Neural cell (in vitro differentiated cells): ENCODE measurements at regions not wholly inside any gene's neighbourhood (a gene's known extent, or its start where the extent isn't known, plus 50 kb on each side); places are given as distances from the start of the nearest gene placed in this dataset.
"Not testable (repeated sequence)": the region's sequence is repeated elsewhere in the genome, so short reads cannot be mapped to it uniquely, and the experiment has no call there.

Experiments
- H2AFZ ChIP-seq: fragments of 200-600, 300-800 bp; sonication (generic), shearing (Covaris generic); 2 replicates; pipeline ENCODE4 v1.6.0; 2014; ENCODE audit warnings: low read depth, mild to moderate bottlenecking, antibody characterized with exemption, low read length, moderate library complexity
- H3F3A ChIP-seq: fragments of 200-600 bp; shearing (Covaris generic); 2 replicates; pipeline ENCODE4 v1.6.1; 2016; ENCODE audit warnings: mild to moderate bottlenecking, moderate library complexity, mixed read lengths, antibody characterized with exemption, low read length; ENCODE audit not compliant: insufficient read depth, poor library complexity, severe bottlenecking
- H3K27ac ChIP-seq: fragments of 200-600, 300-800 bp; sonication (generic), shearing (Covaris generic); 2 replicates; pipeline ENCODE4 v1.5.1; 2014; ENCODE audit warnings: mild to moderate bottlenecking, low read length, moderate library complexity
- H3K27me3 ChIP-seq: fragments of 300-800, 200-600 bp; sonication (generic), shearing (Covaris generic); 2 replicates; pipeline ENCODE4 v1.6.0; 2014; ENCODE audit warnings: mild to moderate bottlenecking, low read depth, low read length, moderate library complexity; ENCODE audit not compliant: insufficient read depth
- H3K36me3 ChIP-seq: fragments of 300-800, 200-600 bp; sonication (generic), shearing (Covaris generic); 2 replicates; pipeline ENCODE4 v1.5.1; 2014; ENCODE audit warnings: mild to moderate bottlenecking, antibody characterized with exemption, low read length, moderate library complexity; ENCODE audit not compliant: insufficient read depth
- H3K4me2 ChIP-seq: fragments of 300-800, 200-600 bp; sonication (generic), shearing (Covaris generic); 2 replicates; pipeline ENCODE4 v1.6.0; 2014; ENCODE audit warnings: mild to moderate bottlenecking, low read length
- H3K4me3 ChIP-seq: fragments of 300-800, 200-600 bp; sonication (generic), shearing (Covaris generic); 2 replicates; pipeline ENCODE4 v1.5.1; 2014; ENCODE audit warnings: mild to moderate bottlenecking, low read length, moderate library complexity
- H3K79me2 ChIP-seq: fragments of 200-600 bp; shearing (Covaris generic); replicated peaks from 2 replicates; pipeline ENCODE4 v1.6.0; 2014; ENCODE audit warnings: mild to moderate bottlenecking, low read length, moderate library complexity; ENCODE audit not compliant: insufficient read depth
- H3K9ac ChIP-seq: fragments of 300-800, 200-600 bp; sonication (generic), shearing (Covaris generic); 2 replicates; pipeline ENCODE4 v1.6.1; 2016; ENCODE audit warnings: mild to moderate bottlenecking, low read length, mixed read lengths
- H3K9me2 ChIP-seq: fragments of 200-600 bp; shearing (Covaris generic); 2 replicates; pipeline ENCODE4 v1.6.1; 2016; ENCODE audit warnings: mild to moderate bottlenecking, low read length, mixed read lengths; ENCODE audit not compliant: insufficient read depth
- H3K9me3 ChIP-seq: fragments of 200-600, 300-800 bp; sonication (generic), shearing (Covaris generic); 2 replicates; pipeline ENCODE4 v1.6.1; 2016; ENCODE audit warnings: mild to moderate bottlenecking, mixed run types, low read length, moderate library complexity, mixed read lengths
- H4K20me1 ChIP-seq: fragments of 200-600 bp; shearing (Covaris generic); 2 replicates; pipeline ENCODE4 v1.6.1; 2016; ENCODE audit warnings: mild to moderate bottlenecking, mixed run types; ENCODE audit not compliant: insufficient read depth
- EP300 ChIP-seq: fragments of 450-650 bp; conservative IDR thresholded peaks from 2 replicates; pipeline ENCODE4 v1.6.1; 2014; ENCODE audit warnings: antibody characterized with exemption, mild to moderate bottlenecking, moderate library complexity; ENCODE audit not compliant: poor library complexity, severe bottlenecking
- EZH2 ChIP-seq: fragments of 200-600, 300-800 bp; shearing (Covaris generic), sonication (generic); IDR thresholded peaks from 2 replicates; pipeline ENCODE4 v1.6.1; 2014; ENCODE audit warnings: antibody characterized with exemption, low read length, borderline replicate concordance, mild to moderate bottlenecking; ENCODE audit not compliant: insufficient read depth, poor library complexity, severe bottlenecking
- MXI1 ChIP-seq: fragments of 450-650 bp; conservative IDR thresholded peaks from 2 replicates; pipeline ENCODE4 v1.6.1; 2014; ENCODE audit warnings: antibody characterized with exemption, mild to moderate bottlenecking; ENCODE audit not compliant: poor library complexity, severe bottlenecking
- POLR2AphosphoS5 ChIP-seq: IDR thresholded peaks from 2 replicates; pipeline ENCODE4 v1.6.1; 2012
- RAD21 ChIP-seq: fragments of 450-650 bp; conservative IDR thresholded peaks from 2 replicates; pipeline ENCODE4 v1.6.1; 2014; ENCODE audit warnings: antibody characterized with exemption, mild to moderate bottlenecking, moderate library complexity
- SMC3 ChIP-seq: fragments of 450-650 bp; conservative IDR thresholded peaks from 2 replicates; pipeline ENCODE4 v1.6.1; 2014; ENCODE audit warnings: antibody characterized with exemption, mild to moderate bottlenecking, moderate library complexity; ENCODE audit not compliant: poor library complexity
- TAF1 ChIP-seq: IDR thresholded peaks from 2 replicates; pipeline ENCODE4 v1.6.1; 2012; ENCODE audit warnings: low read depth
- TF ChIP-seq, protein P1 (sequence below): IDR thresholded peaks from 2 replicates; pipeline ENCODE4 v1.6.1; 2012; ENCODE audit warnings: borderline replicate concordance
- TF ChIP-seq, protein P2 (sequence below): fragments of 450-650 bp; IDR thresholded peaks from 2 replicates; pipeline ENCODE4 v1.5.1; 2014; ENCODE audit warnings: antibody characterized with exemption, mild to moderate bottlenecking, moderate library complexity; ENCODE audit not compliant: poor library complexity, severe bottlenecking

DNA sequence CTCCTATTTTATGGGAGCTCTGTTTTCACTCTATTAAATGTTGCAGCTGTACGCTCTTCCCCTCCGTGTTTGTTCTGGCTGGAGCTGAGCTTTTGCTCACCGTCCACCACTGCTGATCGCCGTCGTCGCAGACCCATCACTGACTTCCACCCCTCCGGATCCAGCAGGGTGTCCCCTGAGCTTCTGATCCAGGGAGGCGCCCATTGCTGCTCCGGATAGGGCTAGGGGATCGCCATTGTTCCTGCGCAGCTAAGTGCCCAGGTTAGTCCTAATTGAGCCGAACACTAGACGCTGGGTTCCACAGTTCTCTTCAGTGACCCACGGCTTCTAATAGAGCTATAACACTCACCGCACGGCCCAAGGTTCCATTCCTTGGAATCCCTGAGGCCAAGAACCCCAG is 96.2 kb upstream of the PRDM9 start:
- H3K36me3 ChIP-seq: no peaks in the 10 kb centered on the region

DNA sequence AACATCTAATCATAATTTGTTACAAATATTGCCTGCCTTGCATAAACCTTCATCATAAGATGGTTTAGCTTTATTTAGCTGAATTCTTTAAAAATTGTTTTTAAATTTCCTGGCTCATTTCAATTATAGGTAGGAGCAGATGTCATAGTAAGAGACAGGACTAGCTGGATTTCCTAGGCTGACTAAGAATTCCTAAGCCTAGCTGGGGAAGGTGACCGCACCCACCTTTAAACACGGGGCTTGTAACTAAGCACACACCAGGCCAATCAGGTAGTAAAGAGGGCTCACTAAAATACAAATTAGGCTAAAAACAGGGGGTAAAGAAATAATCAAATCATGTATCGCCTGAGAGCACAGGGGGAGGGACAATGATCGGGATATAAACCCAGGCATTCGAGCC is 96.6 kb upstream of the PRDM9 start:
- H3K27me3 ChIP-seq, H3K9ac ChIP-seq, H4K20me1 ChIP-seq, H3K9me3 ChIP-seq, H3K36me3 ChIP-seq, H3K27ac ChIP-seq, H2AFZ ChIP-seq, H3K79me2 ChIP-seq, H3F3A ChIP-seq, H3K4me2 ChIP-seq, H3K4me3 ChIP-seq, H3K9me2 ChIP-seq: not testable (repeated sequence)

More for the DNA sequence above, 96.2 kb upstream of the PRDM9 start:
- TF ChIP-seq EZH2: no peak
- TF ChIP-seq RAD21: no peak
- no peak for TF ChIP-seq MXI1
- TF ChIP-seq, protein P1, sequence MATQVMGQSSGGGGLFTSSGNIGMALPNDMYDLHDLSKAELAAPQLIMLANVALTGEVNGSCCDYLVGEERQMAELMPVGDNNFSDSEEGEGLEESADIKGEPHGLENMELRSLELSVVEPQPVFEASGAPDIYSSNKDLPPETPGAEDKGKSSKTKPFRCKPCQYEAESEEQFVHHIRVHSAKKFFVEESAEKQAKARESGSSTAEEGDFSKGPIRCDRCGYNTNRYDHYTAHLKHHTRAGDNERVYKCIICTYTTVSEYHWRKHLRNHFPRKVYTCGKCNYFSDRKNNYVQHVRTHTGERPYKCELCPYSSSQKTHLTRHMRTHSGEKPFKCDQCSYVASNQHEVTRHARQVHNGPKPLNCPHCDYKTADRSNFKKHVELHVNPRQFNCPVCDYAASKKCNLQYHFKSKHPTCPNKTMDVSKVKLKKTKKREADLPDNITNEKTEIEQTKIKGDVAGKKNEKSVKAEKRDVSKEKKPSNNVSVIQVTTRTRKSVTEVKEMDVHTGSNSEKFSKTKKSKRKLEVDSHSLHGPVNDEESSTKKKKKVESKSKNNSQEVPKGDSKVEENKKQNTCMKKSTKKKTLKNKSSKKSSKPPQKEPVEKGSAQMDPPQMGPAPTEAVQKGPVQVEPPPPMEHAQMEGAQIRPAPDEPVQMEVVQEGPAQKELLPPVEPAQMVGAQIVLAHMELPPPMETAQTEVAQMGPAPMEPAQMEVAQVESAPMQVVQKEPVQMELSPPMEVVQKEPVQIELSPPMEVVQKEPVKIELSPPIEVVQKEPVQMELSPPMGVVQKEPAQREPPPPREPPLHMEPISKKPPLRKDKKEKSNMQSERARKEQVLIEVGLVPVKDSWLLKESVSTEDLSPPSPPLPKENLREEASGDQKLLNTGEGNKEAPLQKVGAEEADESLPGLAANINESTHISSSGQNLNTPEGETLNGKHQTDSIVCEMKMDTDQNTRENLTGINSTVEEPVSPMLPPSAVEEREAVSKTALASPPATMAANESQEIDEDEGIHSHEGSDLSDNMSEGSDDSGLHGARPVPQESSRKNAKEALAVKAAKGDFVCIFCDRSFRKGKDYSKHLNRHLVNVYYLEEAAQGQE: no peak
- TF ChIP-seq SMC3: no peak
- TF ChIP-seq TAF1: no peak
- TF ChIP-seq POLR2AphosphoS5: no peak
- TF ChIP-seq, protein P2, sequence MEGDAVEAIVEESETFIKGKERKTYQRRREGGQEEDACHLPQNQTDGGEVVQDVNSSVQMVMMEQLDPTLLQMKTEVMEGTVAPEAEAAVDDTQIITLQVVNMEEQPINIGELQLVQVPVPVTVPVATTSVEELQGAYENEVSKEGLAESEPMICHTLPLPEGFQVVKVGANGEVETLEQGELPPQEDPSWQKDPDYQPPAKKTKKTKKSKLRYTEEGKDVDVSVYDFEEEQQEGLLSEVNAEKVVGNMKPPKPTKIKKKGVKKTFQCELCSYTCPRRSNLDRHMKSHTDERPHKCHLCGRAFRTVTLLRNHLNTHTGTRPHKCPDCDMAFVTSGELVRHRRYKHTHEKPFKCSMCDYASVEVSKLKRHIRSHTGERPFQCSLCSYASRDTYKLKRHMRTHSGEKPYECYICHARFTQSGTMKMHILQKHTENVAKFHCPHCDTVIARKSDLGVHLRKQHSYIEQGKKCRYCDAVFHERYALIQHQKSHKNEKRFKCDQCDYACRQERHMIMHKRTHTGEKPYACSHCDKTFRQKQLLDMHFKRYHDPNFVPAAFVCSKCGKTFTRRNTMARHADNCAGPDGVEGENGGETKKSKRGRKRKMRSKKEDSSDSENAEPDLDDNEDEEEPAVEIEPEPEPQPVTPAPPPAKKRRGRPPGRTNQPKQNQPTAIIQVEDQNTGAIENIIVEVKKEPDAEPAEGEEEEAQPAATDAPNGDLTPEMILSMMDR: no peak
- TF ChIP-seq EP300: no peak
- no peaks in the 10 kb centered on the region for H3K9me3 ChIP-seq
- no peaks in the 10 kb centered on the region for H3K79me2 ChIP-seq
- no peaks in the 10 kb centered on the region for H3K27me3 ChIP-seq
- no peak overlapping the region for H3K27ac ChIP-seq
- no peaks in the 10 kb centered on the region for H3F3A ChIP-seq
- H3K4me2 ChIP-seq: no peak overlapping the region
- H2AFZ ChIP-seq: no peak overlapping the region
- no peaks in the 10 kb centered on the region for H3K9me2 ChIP-seq
- H3K9ac ChIP-seq: no peak overlapping the region
- H4K20me1 ChIP-seq: no peaks in the 10 kb centered on the region
- no peak overlapping the region for H3K4me3 ChIP-seq

DNA sequence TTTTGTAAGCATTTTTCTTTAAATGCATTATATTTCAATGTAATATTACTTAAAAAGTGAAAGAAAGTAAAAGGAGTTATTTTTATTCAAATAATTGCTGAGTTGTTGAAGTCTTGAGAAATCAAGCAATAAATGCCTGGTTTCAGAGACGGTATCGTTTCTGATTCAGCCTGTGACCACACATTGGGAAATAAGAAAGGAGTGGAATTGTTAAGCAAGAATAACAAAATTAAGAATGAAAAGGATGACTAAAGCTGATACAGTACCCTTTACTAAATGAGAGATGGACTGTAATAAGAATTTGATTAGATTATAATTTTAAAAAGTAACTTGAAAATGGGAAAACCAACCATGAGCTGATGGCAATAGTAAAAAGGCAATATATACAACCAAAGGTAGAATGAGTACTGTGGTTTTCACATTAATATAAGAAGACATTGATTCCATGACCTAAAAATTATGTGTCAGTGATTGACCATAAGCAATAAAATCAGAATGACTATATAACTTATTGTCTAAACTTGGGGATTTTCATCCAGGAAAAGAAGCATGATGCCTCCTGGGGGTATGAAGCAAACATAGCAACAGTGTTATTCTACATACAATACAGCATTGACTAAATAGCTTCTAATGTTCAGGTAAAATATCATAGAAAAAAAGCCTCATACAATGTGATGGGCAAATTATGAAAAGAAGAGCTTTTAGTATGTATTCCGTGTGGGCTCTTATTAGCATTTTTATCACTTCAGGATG is 101.9 kb upstream of the PRDM9 start:
- Histone ChIP-seq H3K4me2 (no peak overlapping the region), H3K36me3 (no peaks in the 10 kb centered on the region), H3K9ac (no peak overlapping the region), H3K4me3 (no peak overlapping the region), H3K9me3 (no peaks in the 10 kb centered on the region), H3K27me3 (no peaks in the 10 kb centered on the region), H2AFZ (no peak overlapping the region), H3F3A (no peaks in the 10 kb centered on the region), H3K27ac (no peak overlapping the region), H3K9me2 (no peaks in the 10 kb centered on the region), H4K20me1 (no peaks in the 10 kb centered on the region), H3K79me2 (no peaks in the 10 kb centered on the region)
- TF ChIP-seq RAD21 (no peak), MXI1 (no peak), EP300 (no peak), EZH2 (no peak), SMC3 (no peak)
